Transverse colon (tissue), 4 donors: ENCODE measurements at regions not wholly inside any gene's neighbourhood (a gene's known extent, or its start where the extent isn't known, plus 50 kb on each side); places are given as distances from the start of the nearest gene placed in this dataset.

Experiments
- DNase-seq: peaks from one replicate; pipeline ENCODE4 v3.0.0-alpha.2; 2019
- H3K27ac ChIP-seq, 4 donors: fragments of 200-600 bp; sonication (generic); 2 replicates each; pipeline ENCODE4 v1.5.1; 2016 to 2018; ENCODE audit warnings: inconsistent platforms in 4 of 4
- H3K27me3 ChIP-seq: fragments of 200-600 bp; sonication (generic); 2 replicates; pipeline ENCODE4 v1.5.1; 2017; ENCODE audit warnings: inconsistent platforms
- H3K36me3 ChIP-seq, 4 donors: fragments of 200-600 bp; sonication (generic); 2 replicates each; pipeline ENCODE4 v1.5.1; 2017 to 2019; ENCODE audit warnings: inconsistent platforms in 4 of 4
- H3K4me1 ChIP-seq, 4 donors: fragments of 200-600 bp; sonication (generic); 2 replicates each; pipeline ENCODE4 v1.5.1; 2017 to 2020; ENCODE audit warnings: inconsistent platforms in 4 of 4
- H3K4me3 ChIP-seq, 4 donors: fragments of 200-600 bp; sonication (generic); 1 replicate in 1 of 4; 2 replicates in 3 of 4; pipeline versions ENCODE4 v1.5.1 to v1.6.1; 2017 to 2019; ENCODE audit warnings: inconsistent platforms in 4 of 4
- H3K9me3 ChIP-seq, 2 donors: fragments of 200-600 bp; sonication (generic); 2 replicates each; pipeline ENCODE4 v1.5.1; 2017 to 2019; ENCODE audit warnings: inconsistent platforms in 2 of 2
- CTCF ChIP-seq, 5 experiments: fragments of 200-600 bp in 3 of 5; fragments of 450-650 bp in 2 of 5; sonication (generic) in 3 of 5; IDR thresholded peaks; 1 replicate in 2 of 5; 2 replicates in 3 of 5; pipeline ENCODE4 v1.5.1; 2016 to 2017; ENCODE audit warnings: antibody characterized with exemption in 5 of 5, inconsistent platforms in 3 of 5, mild to moderate bottlenecking in 2 of 5, moderate library complexity in 1 of 5
- EP300 ChIP-seq: sonication (generic); formaldehyde crosslinking; IDR thresholded peaks from one replicate; pipeline ENCODE4 v1.6.1; 2017; ENCODE audit warnings: antibody characterized with exemption, low read depth
- POLR2A ChIP-seq: fragments of 450-650 bp; IDR thresholded peaks from one replicate; pipeline ENCODE4 v1.6.1; 2016; ENCODE audit warnings: antibody characterized with exemption, mild to moderate bottlenecking, moderate library complexity
- POLR2AphosphoS5 ChIP-seq, 3 donors: sonication (generic); formaldehyde crosslinking; IDR thresholded peaks; one replicate each; pipeline ENCODE4 v1.6.1; 2016; ENCODE audit warnings: antibody characterized with exemption in 3 of 3
- WGBS, 2 donors: methylation state at CpG; one replicate each; pipeline ENCODE4 v1.1.5; 2018; ENCODE audit warnings: low coverage in 1 of 2; 5-methylcytosine and 5-hydroxymethylcytosine counted together
- in situ Hi-C, 4 donors: fragments of 200-750 bp; cut with MboI; loops; one replicate each; pipeline versions ENCODE4 v1.15.0 to v1.15.1; 2017; ENCODE audit warnings: low sequenced_read_pairs in 3 of 4, low pct_ligation_motif_present in 1 of 4, low pct_unique_long_range_greater_than_20kb in 1 of 4
- intact Hi-C: fragments of 100-400 bp; cut with DNase I; formaldehyde crosslinking; loops from one replicate; pipeline ENCODE4 v1.15.1; 2023; ENCODE audit warnings: low total_unique reads

GRCh38 chrX:5733501-5733900 is 495.2 kb downstream of the NLGN4X start:
- no peaks in the 10 kb centered on the region for H3K36me3 ChIP-seq
- no peaks in the 10 kb centered on the region for H3K9me3 ChIP-seq
- intact Hi-C loops (no loop called here), in situ Hi-C loops (no loop called here)
- no peak overlapping the region for H3K4me3 ChIP-seq
- H3K27ac ChIP-seq = no peak overlapping the region
- WGBS, 2 donors = 46 to 49% methylated on average over 3 of the region's 3 CpGs
- no peak for DNase-seq
- TF ChIP-seq POLR2A = no peak
- TF ChIP-seq POLR2AphosphoS5 (IDR thresholded peaks at IDR 0.05) = no peak
- TF ChIP-seq CTCF (IDR thresholded peaks at IDR 0.05) = no peak
- no peak for TF ChIP-seq EP300
- no peaks in the 10 kb centered on the region for H3K27me3 ChIP-seq
- no peaks in the 10 kb centered on the region for H3K4me1 ChIP-seq

GRCh38 chrX:5730556-5730955 is 498.1 kb downstream of the NLGN4X start:
- H3K9me3 ChIP-seq = no peaks in the 10 kb centered on the region
- DNase-seq = no peak
- in situ Hi-C loops = no loop called here
- H3K4me3 ChIP-seq = no peak overlapping the region
- H3K27me3 ChIP-seq = no peaks in the 10 kb centered on the region
- H3K27ac ChIP-seq = no peak overlapping the region
- 28 to 36% methylated on average over 2 of the region's 2 CpGs for WGBS, 2 donors
- no peaks in the 10 kb centered on the region for H3K4me1 ChIP-seq
- intact Hi-C loops = no loop called here
- no peak for TF ChIP-seq CTCF (IDR thresholded peaks at IDR 0.05)
- TF ChIP-seq POLR2AphosphoS5 (IDR thresholded peaks at IDR 0.05) = no peak
- no peak for TF ChIP-seq EP300
- no peak for TF ChIP-seq POLR2A
- no peaks in the 10 kb centered on the region for H3K36me3 ChIP-seq

GRCh38 chrX:5726224-5726623 is 502.4 kb downstream of the NLGN4X start:
- H3K4me3 ChIP-seq = no peak overlapping the region
- WGBS, 2 donors = 75% methylated on average over 5 of the region's 5 CpGs; no CpG with 5 or more reads in 1 of the 2 donors

GRCh38 chrX:5724123-5724522 is 504.5 kb downstream of the NLGN4X start:
- no peak for DNase-seq
- TF ChIP-seq EP300 (no peak), CTCF (IDR thresholded peaks at IDR 0.05) (no peak), POLR2A (no peak), POLR2AphosphoS5 (IDR thresholded peaks at IDR 0.05) (no peak)
- H3K27ac ChIP-seq = no peak overlapping the region
- H3K4me1 ChIP-seq = no peaks in the 10 kb centered on the region
- H3K9me3 ChIP-seq = no peaks in the 10 kb centered on the region
- in situ Hi-C loops = loop anchor here in 1 of 4 donors (25.0 kb wide), 1 partner anchor 88 kb away; no protein-coding TSS in a partner anchor
- H3K36me3 ChIP-seq = no peaks in the 10 kb centered on the region
- WGBS, 2 donors = 82 to 100% methylated on average over 1 to 5 of the region's 5 CpGs
- intact Hi-C loops = no loop called here
- no peaks in the 10 kb centered on the region for H3K27me3 ChIP-seq
- no peak overlapping the region for H3K4me3 ChIP-seq

More at GRCh38 chrX:5726224-5726623, 502.4 kb downstream of the NLGN4X start:
- intact Hi-C loops = no loop called here
- Histone ChIP-seq H3K36me3 (no peaks in the 10 kb centered on the region), H3K9me3 (no peaks in the 10 kb centered on the region), H3K27me3 (no peaks in the 10 kb centered on the region), H3K27ac (no peak overlapping the region), H3K4me1 (no peaks in the 10 kb centered on the region)
- TF ChIP-seq POLR2A = no peak
- TF ChIP-seq EP300 = no peak
- TF ChIP-seq POLR2AphosphoS5 (IDR thresholded peaks at IDR 0.05) = no peak
- TF ChIP-seq CTCF (IDR thresholded peaks at IDR 0.05) = no peak
- no peak for DNase-seq
- in situ Hi-C loops = no loop called here
